Hepatocyte (in vitro differentiated cells): ENCODE measurements at regions not wholly inside any gene's neighbourhood (a gene's known extent, or its start where the extent isn't known, plus 50 kb on each side); places are given as distances from the start of the nearest gene placed in this dataset.

Source experiments
- DNase-seq: peaks from one replicate; pipeline ENCODE4 v3.0.0-alpha.2; 2016; ENCODE audit warnings: low spot score
- H2AFZ ChIP-seq: fragments of 200-600 bp; sonication (generic); 2 replicates; pipeline ENCODE4 v1.6.0; 2016; ENCODE audit warnings: antibody characterized with exemption, mild to moderate bottlenecking
- H3K27ac ChIP-seq: fragments of 200-600 bp; sonication (generic); 2 replicates; pipeline ENCODE4 v1.5.1; 2016; ENCODE audit warnings: mild to moderate bottlenecking
- H3K27me3 ChIP-seq: fragments of 200-600 bp; sonication (generic); 2 replicates; pipeline ENCODE4 v1.6.1; 2016
- H3K36me3 ChIP-seq: fragments of 200-600 bp; sonication (generic); replicated peaks from 2 replicates; pipeline ENCODE4 v1.5.1; 2016; ENCODE audit warnings: low read depth; ENCODE audit not compliant: insufficient read depth
- H3K4me1 ChIP-seq: fragments of 200-600 bp; sonication (generic); 2 replicates; pipeline ENCODE4 v1.5.1; 2016; ENCODE audit warnings: mild to moderate bottlenecking, moderate library complexity; ENCODE audit not compliant: insufficient read depth
- H3K4me2 ChIP-seq: fragments of 200-600 bp; sonication (generic); 2 replicates; pipeline ENCODE4 v1.6.0; 2016
- H3K4me3 ChIP-seq: fragments of 200-600 bp; sonication (generic); 2 replicates; pipeline ENCODE4 v1.5.1; 2016; ENCODE audit warnings: mild to moderate bottlenecking
- H3K79me2 ChIP-seq: fragments of 200-600 bp; sonication (generic); 2 replicates; pipeline ENCODE4 v1.6.0; 2017; ENCODE audit warnings: mild to moderate bottlenecking
- H3K9me2 ChIP-seq: fragments of 200-600 bp; sonication (generic); replicated peaks from 2 replicates; pipeline ENCODE4 v1.6.0; 2017; ENCODE audit warnings: mild to moderate bottlenecking; ENCODE audit not compliant: insufficient read depth
- H3K9me3 ChIP-seq: fragments of 200-600 bp; sonication (generic); 2 replicates; pipeline ENCODE4 v1.5.1; 2016; ENCODE audit warnings: low read depth, mild to moderate bottlenecking
- H4K20me1 ChIP-seq: fragments of 200-600 bp; sonication (generic); 2 replicates; pipeline ENCODE4 v1.6.0; 2016; ENCODE audit warnings: mild to moderate bottlenecking; ENCODE audit not compliant: insufficient read depth, poor library complexity, severe bottlenecking
- CTCF ChIP-seq: fragments of 200-600 bp; sonication (generic); IDR thresholded peaks from 2 replicates; pipeline ENCODE4 v1.5.1; 2016; ENCODE audit warnings: antibody characterized with exemption, mild to moderate bottlenecking; ENCODE audit not compliant: poor library complexity
- EZH2 ChIP-seq: fragments of 200-600 bp; sonication (generic); IDR thresholded peaks from 2 replicates; pipeline ENCODE4 v1.6.1; 2016; ENCODE audit warnings: antibody characterized with exemption, mild to moderate bottlenecking, borderline replicate concordance
- EZH2phosphoT487 ChIP-seq: fragments of 200-600 bp; sonication (generic); IDR thresholded peaks from one replicate; pipeline ENCODE4 v1.6.1; 2018; ENCODE audit warnings: antibody characterized with exemption, mild to moderate bottlenecking, low read depth, moderate library complexity; ENCODE audit not compliant: unreplicated experiment, severe bottlenecking
- WGBS: methylation state at CpG from one replicate; pipeline ENCODE4 v1.1.6; 2016; ENCODE audit warnings: low lambda C conversion rate; ENCODE audit errors: missing lambda C conversion rate; 5-methylcytosine and 5-hydroxymethylcytosine counted together

GRCh38 chr3:118436697-118437262 is 597.9 kb downstream of the IGSF11 start:
- no peak for TF ChIP-seq EZH2
- no peak for TF ChIP-seq EZH2phosphoT487
- TF ChIP-seq CTCF = no peak
- DNase-seq = no peak

GRCh38 chr3:118445036-118445435 is 589.6 kb downstream of the IGSF11 start:
- H3K9me3 ChIP-seq = no peaks in the 10 kb centered on the region
- H3K36me3 ChIP-seq = no peaks in the 10 kb centered on the region
- H3K4me3 ChIP-seq = no peak overlapping the region
- no peaks in the 10 kb centered on the region for H3K27me3 ChIP-seq
- TF ChIP-seq EZH2 (no peak), EZH2phosphoT487 (no peak), CTCF (no peak)
- no peaks in the 10 kb centered on the region for H3K9me2 ChIP-seq
- no peaks in the 10 kb centered on the region for H3K79me2 ChIP-seq
- no peak overlapping the region for H3K27ac ChIP-seq
- no peak overlapping the region for H2AFZ ChIP-seq
- WGBS = 96% methylated on average over 6 of the region's 6 CpGs
- H3K4me2 ChIP-seq = no peak overlapping the region
- H3K4me1 ChIP-seq = no peaks in the 10 kb centered on the region
- no peak for DNase-seq
- H4K20me1 ChIP-seq = no peaks in the 10 kb centered on the region

More at GRCh38 chr3:118436697-118437262, 597.9 kb downstream of the IGSF11 start:
- H2AFZ ChIP-seq = no peak overlapping the region
- WGBS = 0% methylated on average over 1 of the region's 1 CpG
- H3K79me2 ChIP-seq = no peaks in the 10 kb centered on the region
- H3K9me2 ChIP-seq = no peaks in the 10 kb centered on the region
- no peaks in the 10 kb centered on the region for H3K27me3 ChIP-seq
- no peak overlapping the region for H3K27ac ChIP-seq
- H3K4me1 ChIP-seq = no peaks in the 10 kb centered on the region
- H3K4me3 ChIP-seq = no peak overlapping the region
- no peaks in the 10 kb centered on the region for H3K36me3 ChIP-seq
- no peaks in the 10 kb centered on the region for H4K20me1 ChIP-seq
- H3K9me3 ChIP-seq = no peaks in the 10 kb centered on the region
- H3K4me2 ChIP-seq = no peak overlapping the region

- Histone ChIP-seq H3K27ac (no peak overlapping the region), H3K9me3 (no peaks in the 10 kb centered on the region), H3K9me2 (no peaks in the 10 kb centered on the region), H3K79me2 (no peaks in the 10 kb centered on the region), H4K20me1 (no peaks in the 10 kb centered on the region), H3K4me1 (no peaks in the 10 kb centered on the region), H3K4me2 (no peak overlapping the region), H3K36me3 (no peaks in the 10 kb centered on the region), H3K27me3 (no peaks in the 10 kb centered on the region), H2AFZ (no peak overlapping the region), H3K4me3 (no peak overlapping the region)
- no peak for TF ChIP-seq EZH2phosphoT487
- TF ChIP-seq EZH2 = no peak
- TF ChIP-seq CTCF = no peak
- DNase-seq = no peak
These were observed 587.3 kb downstream of the IGSF11 start for GRCh38 chr3:118447339-118447738.

- WGBS = 89% methylated on average over 2 of the region's 2 CpGs
- no peak overlapping the region for H3K27ac ChIP-seq
- no peaks in the 10 kb centered on the region for H3K79me2 ChIP-seq
- no peak overlapping the region for H2AFZ ChIP-seq
- no peaks in the 10 kb centered on the region for H3K9me2 ChIP-seq
- no peaks in the 10 kb centered on the region for H4K20me1 ChIP-seq
- H3K9me3 ChIP-seq = no peaks in the 10 kb centered on the region
- no peak for DNase-seq
- H3K4me3 ChIP-seq = no peak overlapping the region
- no peaks in the 10 kb centered on the region for H3K4me1 ChIP-seq
- no peak for TF ChIP-seq CTCF
- no peak for TF ChIP-seq EZH2
- no peak for TF ChIP-seq EZH2phosphoT487
- no peaks in the 10 kb centered on the region for H3K27me3 ChIP-seq
- H3K36me3 ChIP-seq = no peaks in the 10 kb centered on the region
- H3K4me2 ChIP-seq = no peak overlapping the region
These were observed 567.8 kb downstream of the IGSF11 start for GRCh38 chr3:118466795-118467330.
